Loucy (cell line): ENCODE measurements at regions not wholly inside any gene's neighbourhood (a gene's known extent, or its start where the extent isn't known, plus 50 kb on each side); places are given as distances from the start of the nearest gene placed in this dataset.

Experiments
- H2AFZ ChIP-seq: fragments of 200-600 bp; sonication (generic); 2 replicates; pipeline ENCODE4 v1.6.0; 2016; ENCODE audit warnings: antibody characterized with exemption, mild to moderate bottlenecking, low read length, moderate library complexity
- H3F3A ChIP-seq: fragments of 200-600 bp; 2 replicates; pipeline ENCODE4 v1.6.0; 2016; ENCODE audit warnings: antibody characterized with exemption, low read depth, mild to moderate bottlenecking
- H3K27me3 ChIP-seq: fragments of 200-600 bp; sonication (generic); 2 replicates; pipeline ENCODE4 v1.6.1; 2014; ENCODE audit warnings: low read length, mild to moderate bottlenecking; ENCODE audit not compliant: insufficient read depth, poor library complexity, severe bottlenecking
- H3K36me3 ChIP-seq: fragments of 200-600 bp; sonication (generic); 2 replicates; pipeline ENCODE4 v1.6.1; 2016; ENCODE audit warnings: low read length; ENCODE audit not compliant: insufficient read depth
- H3K4me1 ChIP-seq: fragments of 200-600 bp; sonication (generic); 2 replicates; pipeline ENCODE4 v1.5.1; 2014; ENCODE audit warnings: low read length, mild to moderate bottlenecking; ENCODE audit not compliant: insufficient read depth, poor library complexity, severe bottlenecking
- H3K4me2 ChIP-seq: fragments of 200-600 bp; sonication (generic); 2 replicates; pipeline ENCODE4 v1.6.0; 2014; ENCODE audit warnings: antibody characterized with exemption, low read length, low read depth, mild to moderate bottlenecking; ENCODE audit not compliant: poor library complexity, severe bottlenecking
- H3K4me3 ChIP-seq: fragments of 200-600 bp; sonication (generic); 2 replicates; pipeline ENCODE4 v1.5.1; 2014; ENCODE audit warnings: low read length, mild to moderate bottlenecking, mixed read lengths; ENCODE audit not compliant: poor library complexity, severe bottlenecking
- H3K79me2 ChIP-seq: fragments of 200-600 bp; sonication (generic); 2 replicates; pipeline ENCODE4 v1.6.1; 2014; ENCODE audit warnings: low read length; ENCODE audit not compliant: insufficient read depth
- H3K9ac ChIP-seq: fragments of 200-600 bp; sonication (generic); 2 replicates; pipeline ENCODE4 v1.6.0; 2014; ENCODE audit warnings: mild to moderate bottlenecking, low read depth, low read length, moderate library complexity; ENCODE audit not compliant: poor library complexity, severe bottlenecking
- H3K9me2 ChIP-seq: fragments of 200-600 bp; sonication (generic); replicated peaks from 2 replicates; pipeline ENCODE4 v1.6.1; 2016; ENCODE audit warnings: low read depth, low read length, mixed read lengths
- H3K9me3 ChIP-seq: fragments of 200-600 bp; sonication (generic); 2 replicates; pipeline ENCODE4 v1.6.1; 2014; ENCODE audit warnings: mild to moderate bottlenecking, antibody characterized with exemption, low read length, low read depth; ENCODE audit not compliant: insufficient read depth
- H4K20me1 ChIP-seq: fragments of 200-600 bp; sonication (generic); 2 replicates; pipeline ENCODE4 v1.6.0; 2014; ENCODE audit warnings: antibody characterized with exemption, low read length, mild to moderate bottlenecking; ENCODE audit not compliant: insufficient read depth, poor library complexity, severe bottlenecking
- EZH2phosphoT487 ChIP-seq: fragments of 200-600 bp; IDR thresholded peaks from 2 replicates; pipeline ENCODE4 v1.6.1; 2018; ENCODE audit warnings: antibody characterized with exemption, mild to moderate bottlenecking, moderate library complexity, borderline replicate concordance
- TF ChIP-seq, protein P1 (sequence below): fragments of 200-600 bp; sonication (generic); conservative IDR thresholded peaks from 2 replicates; pipeline ENCODE4 v1.5.1; 2014; ENCODE audit warnings: mild to moderate bottlenecking, antibody characterized with exemption, low read length

- no peak overlapping the region for H3K9ac ChIP-seq
- no peak for TF ChIP-seq EZH2phosphoT487
- TF ChIP-seq, protein P1, sequence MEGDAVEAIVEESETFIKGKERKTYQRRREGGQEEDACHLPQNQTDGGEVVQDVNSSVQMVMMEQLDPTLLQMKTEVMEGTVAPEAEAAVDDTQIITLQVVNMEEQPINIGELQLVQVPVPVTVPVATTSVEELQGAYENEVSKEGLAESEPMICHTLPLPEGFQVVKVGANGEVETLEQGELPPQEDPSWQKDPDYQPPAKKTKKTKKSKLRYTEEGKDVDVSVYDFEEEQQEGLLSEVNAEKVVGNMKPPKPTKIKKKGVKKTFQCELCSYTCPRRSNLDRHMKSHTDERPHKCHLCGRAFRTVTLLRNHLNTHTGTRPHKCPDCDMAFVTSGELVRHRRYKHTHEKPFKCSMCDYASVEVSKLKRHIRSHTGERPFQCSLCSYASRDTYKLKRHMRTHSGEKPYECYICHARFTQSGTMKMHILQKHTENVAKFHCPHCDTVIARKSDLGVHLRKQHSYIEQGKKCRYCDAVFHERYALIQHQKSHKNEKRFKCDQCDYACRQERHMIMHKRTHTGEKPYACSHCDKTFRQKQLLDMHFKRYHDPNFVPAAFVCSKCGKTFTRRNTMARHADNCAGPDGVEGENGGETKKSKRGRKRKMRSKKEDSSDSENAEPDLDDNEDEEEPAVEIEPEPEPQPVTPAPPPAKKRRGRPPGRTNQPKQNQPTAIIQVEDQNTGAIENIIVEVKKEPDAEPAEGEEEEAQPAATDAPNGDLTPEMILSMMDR = no peak
Measured at GRCh38 chr12:113587720-113588119, 116.0 kb upstream of the LHX5 start.

DNA sequence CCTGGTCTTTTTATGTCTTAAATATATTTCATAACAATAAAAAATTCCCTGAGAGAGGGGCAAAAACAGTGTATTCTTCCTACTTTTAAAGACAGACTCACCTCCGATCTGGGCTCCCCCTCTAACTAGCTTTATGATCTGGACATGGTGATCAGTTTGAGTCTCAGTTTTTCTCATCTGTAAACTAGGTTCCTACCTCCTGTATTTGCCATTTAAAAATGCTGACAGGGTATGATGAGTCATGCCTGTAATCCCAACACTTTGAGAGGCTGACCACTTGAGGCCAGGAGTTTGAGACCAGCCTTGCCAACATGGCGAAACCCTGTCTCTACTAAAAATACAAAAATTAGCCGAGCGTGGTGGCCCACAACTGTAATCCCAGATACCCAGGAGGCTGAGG is 114.8 kb upstream of the LHX5 start:
- Histone ChIP-seq H4K20me1 (no peaks in the 10 kb centered on the region), H3K9me3 (peaks cover 4% of the 10 kb centered on the region; the same call in 1 of the 2 replicates), H3K27me3 (no peaks in the 10 kb centered on the region), H2AFZ (no peak overlapping the region), H3K36me3 (no peaks in the 10 kb centered on the region), H3K4me1 (no peaks in the 10 kb centered on the region), H3K9me2 (no peaks in the 10 kb centered on the region), H3K4me2 (no peak overlapping the region), H3K4me3 (no peak overlapping the region), H3F3A (no peaks in the 10 kb centered on the region), H3K9ac (no peak overlapping the region), H3K79me2 (no peaks in the 10 kb centered on the region)
- TF ChIP-seq, protein P1 = no peak
- TF ChIP-seq EZH2phosphoT487 = no peak

More at GRCh38 chr12:113587720-113588119, 116.0 kb upstream of the LHX5 start:
- no peaks in the 10 kb centered on the region for H3K36me3 ChIP-seq
- no peak overlapping the region for H2AFZ ChIP-seq
- H3K27me3 ChIP-seq = no peaks in the 10 kb centered on the region
- no peaks in the 10 kb centered on the region for H3K79me2 ChIP-seq
- H3K9me2 ChIP-seq = no peaks in the 10 kb centered on the region
- no peaks in the 10 kb centered on the region for H3F3A ChIP-seq
- H3K4me2 ChIP-seq = no peak overlapping the region
- no peak overlapping the region for H3K4me3 ChIP-seq
- no peaks in the 10 kb centered on the region; the same call in 1 of the 2 replicates for H3K9me3 ChIP-seq
- no peaks in the 10 kb centered on the region for H3K4me1 ChIP-seq
- H4K20me1 ChIP-seq = no peaks in the 10 kb centered on the region

DNA sequence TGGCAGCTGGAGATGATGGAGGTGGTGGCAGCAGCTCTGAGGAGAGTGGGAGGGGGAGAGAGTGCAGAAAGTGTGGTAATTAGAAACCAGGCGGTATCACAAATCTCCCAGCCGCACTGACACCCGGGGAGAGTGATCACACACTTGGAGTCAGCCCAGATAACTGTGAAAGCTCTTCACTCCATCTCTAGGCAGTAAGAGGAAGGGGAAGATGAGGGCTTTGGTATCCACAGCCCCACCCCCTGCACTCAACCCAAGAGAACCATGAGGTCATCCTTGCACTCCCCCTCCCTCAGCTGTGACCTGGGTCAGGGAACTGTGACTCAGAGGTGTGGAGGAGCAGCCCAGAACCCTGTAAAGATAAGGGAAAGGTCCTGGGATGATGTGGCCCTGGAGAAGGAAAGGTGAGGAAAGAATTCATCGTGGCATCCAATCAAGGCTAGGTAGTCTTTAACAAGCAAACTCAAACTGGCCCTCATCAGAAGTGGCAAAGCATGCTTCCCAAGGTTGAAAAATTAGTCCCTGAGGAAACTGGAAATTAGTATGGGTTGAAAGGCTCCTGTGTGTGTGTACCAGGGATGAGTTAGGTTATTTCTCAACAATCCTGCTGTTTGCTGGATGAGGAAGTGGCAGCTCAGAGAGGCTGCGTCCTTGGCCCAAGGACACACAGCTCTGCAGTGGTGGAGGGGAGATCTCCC is 111.0 kb upstream of the LHX5 start:
- Histone ChIP-seq H3K4me3 (no peak overlapping the region), H3K4me2 (no peak overlapping the region), H2AFZ (no peak overlapping the region), H3K9me2 (no peaks in the 10 kb centered on the region), H3K4me1 (no peaks in the 10 kb centered on the region), H3K9ac (no peak overlapping the region), H3F3A (no peaks in the 10 kb centered on the region), H3K9me3 (0 out of 2 replicates have a peak, but pooled peaks cover 4% of the 10 kb centered on the region), H3K27me3 (no peaks in the 10 kb centered on the region), H3K79me2 (no peaks in the 10 kb centered on the region), H3K36me3 (no peaks in the 10 kb centered on the region), H4K20me1 (no peaks in the 10 kb centered on the region)
- TF ChIP-seq EZH2phosphoT487 = no peak
- TF ChIP-seq, protein P1 = no peak
